ENCODE measurements at regions not wholly inside any gene's neighbourhood (a gene's known extent, or its start where the extent isn't known, plus 50 kb on each side); places are given as distances from the start of the nearest gene placed in this dataset.
"Not testable (repeated sequence)": the region's sequence is repeated elsewhere in the genome, so short reads cannot be mapped to it uniquely, and the experiment has no call there.

- no peak for TF ChIP-seq POLR2A (IDR thresholded peaks at IDR 0.05; ENCODE audit: low read length)
- TF ChIP-seq GATA1 (IDR thresholded peaks at IDR 0.05; ENCODE audit: low read depth, low read length), result no peak
- DNase-seq, result no peak
Measured at GRCh38 chr6:6436366-6436765, 115.9 kb upstream of the F13A1 start.

- TF ChIP-seq POLR2A (IDR thresholded peaks at IDR 0.05; ENCODE audit: low read length) (no peak), GATA1 (IDR thresholded peaks at IDR 0.05; ENCODE audit: low read depth, low read length) (no peak)
- no peak for DNase-seq
Measured at GRCh38 chr6:6436946-6437345, 116.5 kb upstream of the F13A1 start.

- DNase-seq, result no peak
- TF ChIP-seq GATA1 (IDR thresholded peaks at IDR 0.05; ENCODE audit: low read depth, low read length) (no peak), POLR2A (IDR thresholded peaks at IDR 0.05; ENCODE audit: low read length) (no peak)
Measured at GRCh38 chr6:6438286-6438685, 117.8 kb upstream of the F13A1 start.

GRCh38 chr6:6439778-6440177 lies 119.3 kb upstream of the F13A1 start:
- no peak for DNase-seq
- TF ChIP-seq POLR2A (IDR thresholded peaks at IDR 0.05; ENCODE audit: low read length) (no peak), GATA1 (IDR thresholded peaks at IDR 0.05; ENCODE audit: low read depth, low read length) (no peak)

- no peak for DNase-seq
- TF ChIP-seq GATA1 (IDR thresholded peaks at IDR 0.05; ENCODE audit: low read depth, low read length) (no peak), POLR2A (IDR thresholded peaks at IDR 0.05; ENCODE audit: low read length) (no peak)
Measured at GRCh38 chr6:6452002-6452401, 131.5 kb upstream of the F13A1 start.

GRCh38 chr6:6453186-6453585 lies 132.7 kb upstream of the F13A1 start:
- no peak for DNase-seq
- TF ChIP-seq POLR2A (IDR thresholded peaks at IDR 0.05; ENCODE audit: low read length) (no peak), GATA1 (IDR thresholded peaks at IDR 0.05; ENCODE audit: low read depth, low read length) (no peak)

GRCh38 chr6:6455272-6455671 lies 133.2 kb upstream of the LY86 start:
- no peak for DNase-seq
- no peak for TF ChIP-seq GATA1 (IDR thresholded peaks at IDR 0.05; ENCODE audit: low read depth, low read length)

GRCh38 chr6:6458172-6458571 lies 130.3 kb upstream of the LY86 start:
- TF ChIP-seq POLR2A (IDR thresholded peaks at IDR 0.05; ENCODE audit: low read length), result no peak
- no peak for TF ChIP-seq GATA1 (IDR thresholded peaks at IDR 0.05; ENCODE audit: low read depth, low read length)
- no peak for DNase-seq

- not testable (repeated sequence) for DNase-seq
Measured at GRCh38 chr6:6459963-6460362, 128.6 kb upstream of the LY86 start.

- DNase-seq, result no peak
- no peak for TF ChIP-seq POLR2A (IDR thresholded peaks at IDR 0.05; ENCODE audit: low read length)
- TF ChIP-seq GATA1 (IDR thresholded peaks at IDR 0.05; ENCODE audit: low read depth, low read length), result no peak
Measured at GRCh38 chr6:6460416-6460815, 128.1 kb upstream of the LY86 start.

GRCh38 chr6:6461138-6461537 lies 127.4 kb upstream of the LY86 start:
- DNase-seq, result no peak

GRCh38 chr6:6466967-6467761 lies 121.4 kb upstream of the LY86 start:
- DNase-seq, result no peak
- no peak for TF ChIP-seq POLR2A (IDR thresholded peaks at IDR 0.05; ENCODE audit: low read length)
- no peak for TF ChIP-seq GATA1 (IDR thresholded peaks at IDR 0.05; ENCODE audit: low read depth, low read length)

More at GRCh38 chr6:6461138-6461537, 127.4 kb upstream of the LY86 start:
- TF ChIP-seq GATA1 (IDR thresholded peaks at IDR 0.05; ENCODE audit: low read depth, low read length) (no peak), POLR2A (IDR thresholded peaks at IDR 0.05; ENCODE audit: low read length) (no peak)

GRCh38 chr6:6469074-6469473 lies 119.4 kb upstream of the LY86 start:
- no peak for DNase-seq
- TF ChIP-seq GATA1 (IDR thresholded peaks at IDR 0.05; ENCODE audit: low read depth, low read length) (no peak), POLR2A (IDR thresholded peaks at IDR 0.05; ENCODE audit: low read length) (no peak)

- TF ChIP-seq GATA1 (IDR thresholded peaks at IDR 0.05; ENCODE audit: low read depth, low read length) (no peak), POLR2A (IDR thresholded peaks at IDR 0.05; ENCODE audit: low read length) (no peak)
- no peak for DNase-seq
Measured at GRCh38 chr6:6470123-6470522, 118.4 kb upstream of the LY86 start.

GRCh38 chr6:6471276-6471675 lies 117.2 kb upstream of the LY86 start:
- TF ChIP-seq POLR2A (IDR thresholded peaks at IDR 0.05; ENCODE audit: low read length) (no peak), GATA1 (IDR thresholded peaks at IDR 0.05; ENCODE audit: low read depth, low read length) (no peak)
- no peak for DNase-seq

All from erythroblast (primary cell).